ENCODE measurements at regions not wholly inside any gene's neighbourhood (a gene's known extent, or its start where the extent isn't known, plus 50 kb on each side); places are given as distances from the start of the nearest gene placed in this dataset.

DNA sequence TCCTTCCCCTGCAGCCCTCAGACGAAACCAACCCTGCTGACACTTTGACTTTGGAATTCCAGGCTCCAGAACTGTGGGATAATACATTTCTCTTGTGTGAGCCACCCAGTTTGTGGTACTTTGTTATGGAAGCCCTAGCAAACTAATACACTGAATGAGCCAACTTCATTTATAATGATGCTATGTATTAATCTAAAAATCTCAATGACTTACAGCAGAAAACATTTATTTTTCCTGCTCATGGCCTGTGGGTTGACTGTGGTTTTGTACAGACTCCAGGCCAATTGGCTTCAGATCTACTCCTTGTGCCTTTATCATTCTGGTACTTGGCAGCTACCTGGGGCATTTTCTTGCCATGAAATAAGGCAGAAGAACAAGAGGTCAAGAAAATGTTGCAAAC is 152.4 kb downstream of the EBLN2 start:
- H3K23ac ChIP-seq (ENCODE audit: low read depth, low read length) = no peak overlapping the region
- H2BK20ac ChIP-seq (ENCODE audit: low read depth, low read length) = no peak overlapping the region
- no peak overlapping the region for H4K8ac ChIP-seq (ENCODE audit: low read depth in 2 of 2, low read length in 2 of 2)
- dilution Hi-C loops (cut with HindIII; ENCODE audit: low sequenced_read_pairs, unreplicated experiment) = no loop called here
- no peak overlapping the region for H3K4me3 ChIP-seq (ENCODE audit: insufficient read depth, low read depth, low read length)
- H2AFZ ChIP-seq (replicated peaks; ENCODE audit: low read length, poor library complexity) = no peak overlapping the region
- no peak overlapping the region for H4K5ac ChIP-seq (ENCODE audit: low read depth, low read length)
- H2BK120ac ChIP-seq (ENCODE audit: low read depth, low read length) = no peak overlapping the region
- WGBS, 2 experiments (ENCODE audit: extremely low coverage in 2 of 2, insufficient read length in 1 of 2) = no CpG with 5 or more reads among the region's 1 CpG
- DNase-seq (no peak), ATAC-seq (ENCODE audit: low read depth) (no peak)
- no peak overlapping the region for H2BK5ac ChIP-seq (ENCODE audit: low read depth, low read length, poor library complexity, severe bottlenecking)
- intact Hi-C loops (cut with micrococcal nuclease) = no loop called here
- H3K36me3 ChIP-seq (ENCODE audit: control insufficient read depth, insufficient read depth, low read length) = no peaks in the 10 kb centered on the region
- no peak overlapping the region for H3K14ac ChIP-seq (replicated peaks; ENCODE audit: low read depth, low read length)
- H3K56ac ChIP-seq (ENCODE audit: extremely low read depth, insufficient read depth, low read length) = no peak overlapping the region
- POLR2A ChIA-PET (ENCODE audit: unreplicated experiment) = no interaction called here
- no peaks in the 10 kb centered on the region for H3K4me1 ChIP-seq (ENCODE audit: control insufficient read depth, insufficient read depth, low read length)
- no peaks in the 10 kb centered on the region for H3K79me1 ChIP-seq (ENCODE audit: low read depth in 1 of 2, low read length in 2 of 2)
- CTCF ChIA-PET = no interaction called here
- H2BK15ac ChIP-seq (ENCODE audit: low read depth, low read length) = no peak overlapping the region
- H3K9ac ChIP-seq (ENCODE audit: low read depth, low read length) = no peak overlapping the region
- H3K4ac ChIP-seq (ENCODE audit: low read depth, low read length) = no peak overlapping the region
- H3K4me2 ChIP-seq (ENCODE audit: low read depth, low read length) = no peak overlapping the region
- H3K9me3 ChIP-seq (ENCODE audit: control insufficient read depth, insufficient read depth, low read length) = no peaks in the 10 kb centered on the region
- no peak overlapping the region for H3K18ac ChIP-seq (ENCODE audit: low read depth, low read length)
- in situ Hi-C loops (cut with MboI; ENCODE audit: low sequenced_read_pairs) = no loop called here
- H4K91ac ChIP-seq (ENCODE audit: insufficient read depth, low read depth, low read length) = no peak overlapping the region
- H2AK9ac ChIP-seq (replicated peaks; ENCODE audit: low read depth, low read length, poor library complexity) = no peak overlapping the region
- no peaks in the 10 kb centered on the region; the same call in 1 of the 2 replicates for H3K27me3 ChIP-seq (ENCODE audit: control insufficient read depth, insufficient read depth, low read length)
- H2AK5ac ChIP-seq (ENCODE audit: low read depth, low read length) = no peak overlapping the region
- H4K20me1 ChIP-seq (ENCODE audit: insufficient read depth, low read length) = no peaks in the 10 kb centered on the region
- TF ChIP-seq, protein P1, sequence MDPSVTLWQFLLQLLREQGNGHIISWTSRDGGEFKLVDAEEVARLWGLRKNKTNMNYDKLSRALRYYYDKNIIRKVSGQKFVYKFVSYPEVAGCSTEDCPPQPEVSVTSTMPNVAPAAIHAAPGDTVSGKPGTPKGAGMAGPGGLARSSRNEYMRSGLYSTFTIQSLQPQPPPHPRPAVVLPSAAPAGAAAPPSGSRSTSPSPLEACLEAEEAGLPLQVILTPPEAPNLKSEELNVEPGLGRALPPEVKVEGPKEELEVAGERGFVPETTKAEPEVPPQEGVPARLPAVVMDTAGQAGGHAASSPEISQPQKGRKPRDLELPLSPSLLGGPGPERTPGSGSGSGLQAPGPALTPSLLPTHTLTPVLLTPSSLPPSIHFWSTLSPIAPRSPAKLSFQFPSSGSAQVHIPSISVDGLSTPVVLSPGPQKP (IDR thresholded peaks at IDR 0.05; ENCODE audit: borderline replicate concordance, low read depth, low read length) = no peak
- no peak for TF ChIP-seq SMC3 (IDR thresholded peaks at IDR 0.05; ENCODE audit: low read depth, low read length)
- no peak for TF ChIP-seq MAZ (IDR thresholded peaks at IDR 0.05; ENCODE audit: borderline replicate concordance, low read depth, low read length)
- TF ChIP-seq MAFK (IDR thresholded peaks at IDR 0.05; ENCODE audit: low read depth, low read length) = no peak
- H3K9me1 ChIP-seq (ENCODE audit: insufficient read depth, low read length) = no peaks in the 10 kb centered on the region
- H3K27ac ChIP-seq (ENCODE audit: insufficient read depth, low read length) = no peak overlapping the region
- BruUV-seq (replicated peaks) = no TSS peak
